DMS 273 treated with DMSO at 0.1 percent for 48 hours (cell line): ENCODE measurements at regions not wholly inside any gene's neighbourhood (a gene's known extent, or its start where the extent isn't known, plus 50 kb on each side); places are given as distances from the start of the nearest gene placed in this dataset.
"Not testable (repeated sequence)": the region's sequence is repeated elsewhere in the genome, so short reads cannot be mapped to it uniquely, and the experiment has no call there.

Source experiments
- DNase-seq: peaks from one replicate; lab custom pipeline; 2025; lab: John Stamatoyannopoulos, UW

DNA sequence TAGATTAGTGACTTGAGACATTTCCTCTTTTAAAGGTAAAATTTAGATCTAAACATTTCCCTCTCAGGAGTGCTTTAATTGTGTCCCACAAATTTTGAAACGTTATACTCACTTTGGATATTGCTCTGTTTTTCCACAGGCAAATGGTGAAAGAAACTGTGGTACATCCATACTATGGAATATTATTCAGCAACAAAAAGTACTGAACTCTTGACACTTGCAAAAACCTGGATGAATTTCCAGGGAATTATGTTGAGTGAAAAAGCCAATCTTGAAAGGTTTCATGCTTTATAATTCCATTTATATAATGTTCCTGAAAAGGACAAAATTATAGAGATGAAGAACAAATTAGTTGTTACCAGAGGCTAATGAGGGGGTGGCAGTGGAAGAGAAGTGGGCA is 153.3 kb upstream of the SVIL start:
- no peak for DNase-seq

DNA sequence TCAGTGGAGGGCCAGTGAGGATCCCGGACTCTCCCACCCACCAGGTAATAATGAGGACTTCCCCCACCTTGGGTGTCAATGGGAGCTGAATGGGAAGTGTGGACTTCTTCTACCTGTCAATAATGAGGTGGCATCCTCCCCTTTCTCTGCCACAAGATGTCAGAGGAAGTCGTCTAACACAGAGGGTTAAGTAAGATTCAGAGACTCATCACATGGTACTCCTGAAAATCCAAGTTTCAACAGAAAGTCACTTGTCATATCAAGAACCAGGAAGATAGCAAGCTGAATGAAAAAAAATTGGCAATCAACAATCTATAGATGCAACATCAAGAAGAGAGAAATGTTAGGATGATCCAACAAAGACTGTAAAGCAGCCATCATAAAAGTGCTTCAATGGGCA is 150.9 kb upstream of the SVIL start:
- no peak for DNase-seq

DNA sequence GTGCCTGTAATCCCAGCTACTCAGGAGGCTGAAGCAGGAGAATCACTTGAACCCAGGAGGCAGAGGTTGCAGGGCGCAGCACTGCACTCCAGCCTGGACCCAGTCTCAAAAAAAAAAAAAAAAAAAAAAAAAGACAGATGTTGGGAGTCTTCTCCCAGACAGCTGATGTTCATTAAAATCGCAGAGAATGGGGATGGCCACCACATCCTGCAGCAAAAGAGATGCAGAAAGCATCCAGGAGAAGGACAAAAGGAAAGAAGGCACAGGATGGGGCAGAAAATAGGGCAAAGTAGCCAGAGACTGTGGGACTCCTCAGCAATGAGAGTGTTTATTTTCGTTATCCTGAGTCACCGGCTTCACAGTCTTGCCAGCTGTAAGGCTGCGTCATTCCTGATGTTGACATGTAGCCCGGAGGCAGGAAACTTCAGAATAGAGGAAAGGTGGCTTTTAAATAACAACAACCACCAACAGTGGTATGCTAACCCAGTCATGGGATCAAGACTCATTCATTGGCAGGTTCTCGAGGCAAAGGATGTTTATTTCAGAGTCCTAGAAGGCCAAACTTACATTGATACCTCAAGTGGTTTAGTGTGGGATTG is 149.5 kb upstream of the SVIL start:
- no peak for DNase-seq

DNA sequence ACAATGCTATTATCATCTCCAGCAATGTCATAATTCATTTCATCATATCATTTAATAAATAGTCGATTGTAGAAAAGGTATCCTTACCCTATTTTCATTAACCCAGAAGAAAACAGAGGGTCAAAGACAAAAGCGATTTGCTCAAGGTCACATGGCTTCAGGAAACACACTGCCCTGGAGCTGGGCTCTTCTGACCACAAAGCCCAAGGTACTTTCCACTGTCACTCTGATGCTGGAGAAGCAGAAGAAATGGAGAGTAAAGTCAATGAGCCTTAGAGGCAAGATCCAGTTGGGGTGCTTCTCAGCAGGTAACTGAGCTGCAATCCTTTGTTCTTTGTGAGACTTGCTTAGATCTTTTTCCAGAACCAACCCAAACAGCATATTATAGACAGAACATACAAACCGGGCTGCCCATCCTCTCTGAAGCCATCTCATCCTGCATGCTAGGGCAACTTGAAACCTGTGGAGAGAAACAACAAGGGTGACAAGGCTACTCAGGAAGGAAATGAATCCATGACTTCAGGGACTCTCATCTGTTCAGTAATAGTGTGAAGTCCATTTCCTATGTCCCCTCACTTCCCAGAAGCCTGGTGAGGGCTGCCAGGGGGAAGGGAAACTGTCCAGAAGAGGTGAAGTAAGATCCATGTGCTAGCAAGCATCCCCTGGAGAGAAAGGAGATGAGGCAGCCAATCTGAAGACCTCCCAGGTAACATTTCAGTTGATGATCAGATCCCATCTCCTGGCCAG is 148.6 kb upstream of the SVIL start:
- DNase-seq, result no peak

DNA sequence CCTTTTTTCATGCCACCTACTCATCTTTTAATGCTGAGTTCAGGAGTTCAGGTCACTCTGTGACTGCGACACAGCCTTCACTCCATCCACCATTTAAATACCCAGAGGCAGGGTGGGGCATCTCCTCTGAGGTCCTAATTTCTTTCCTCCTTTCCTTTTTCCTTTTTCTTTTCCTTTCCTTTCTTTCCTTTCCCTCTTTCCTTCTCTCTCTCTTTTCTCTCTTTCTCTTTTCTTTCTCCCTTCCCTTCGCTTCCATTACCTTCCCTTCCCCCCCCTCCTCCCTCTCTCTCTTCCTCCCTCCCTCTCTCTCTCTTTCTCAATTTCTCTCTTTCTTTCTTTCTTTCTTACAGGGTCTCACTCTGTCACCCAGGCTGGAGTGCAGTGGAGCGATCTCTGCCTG is 145.9 kb upstream of the SVIL start:
- DNase-seq, result no peak

DNA sequence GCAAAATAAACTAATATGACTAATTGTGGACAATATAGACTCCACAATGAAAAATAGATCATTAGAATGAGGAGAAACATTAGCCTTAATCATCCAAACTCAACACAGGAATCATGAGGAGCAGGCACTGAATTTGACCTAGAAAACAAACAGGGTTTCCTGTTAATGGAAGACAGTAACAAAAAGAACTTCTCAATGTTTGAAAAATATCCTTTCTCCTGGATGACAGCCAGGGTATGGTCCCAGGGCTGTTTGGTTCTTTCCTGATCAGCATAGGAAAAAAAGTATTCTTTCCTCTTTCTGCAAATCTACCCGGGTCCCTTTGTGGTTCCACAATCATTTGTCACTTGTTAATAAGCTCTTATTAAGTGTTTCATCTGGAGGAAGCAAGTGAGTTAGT is 145.3 kb upstream of the SVIL start:
- no peak for DNase-seq

DNA sequence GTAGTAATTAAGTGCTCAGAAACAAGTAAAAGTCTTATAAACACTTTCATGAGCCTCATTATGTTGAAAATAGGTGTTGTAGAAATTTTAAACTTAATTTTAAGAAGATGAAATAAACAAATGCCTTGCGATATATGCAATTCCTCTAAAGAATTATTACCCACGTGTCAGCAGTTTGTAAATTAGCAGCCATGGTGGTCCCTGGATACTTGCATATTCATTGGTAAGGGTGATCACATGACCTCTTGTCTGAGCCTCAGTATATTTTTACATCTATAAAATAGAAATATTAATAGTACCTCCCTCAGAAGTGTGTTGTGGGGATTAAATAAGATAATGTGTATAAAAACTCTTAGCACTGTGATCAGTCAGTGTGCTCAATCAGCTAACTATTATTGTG is 141.5 kb upstream of the SVIL start:
- no peak for DNase-seq

DNA sequence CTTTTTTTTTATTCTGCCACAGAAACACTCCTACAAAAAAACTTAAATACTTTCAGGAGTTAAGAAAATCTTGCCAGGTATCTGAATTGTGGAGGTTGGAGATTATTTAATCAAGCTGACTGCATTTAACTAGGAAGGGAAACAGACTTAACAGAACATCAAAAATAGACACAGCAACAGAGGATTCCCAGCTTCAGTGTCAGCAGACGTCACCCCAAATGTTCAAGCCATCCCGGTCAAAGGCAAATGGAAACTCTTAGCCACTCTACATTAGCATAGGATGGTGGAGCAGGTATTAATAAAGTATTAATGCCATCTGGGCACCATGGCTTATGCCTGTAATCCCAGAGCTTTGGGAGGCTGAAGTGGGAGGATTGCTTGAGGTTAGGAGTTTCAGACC is 139.7 kb upstream of the SVIL start:
- DNase-seq, result no peak

DNA sequence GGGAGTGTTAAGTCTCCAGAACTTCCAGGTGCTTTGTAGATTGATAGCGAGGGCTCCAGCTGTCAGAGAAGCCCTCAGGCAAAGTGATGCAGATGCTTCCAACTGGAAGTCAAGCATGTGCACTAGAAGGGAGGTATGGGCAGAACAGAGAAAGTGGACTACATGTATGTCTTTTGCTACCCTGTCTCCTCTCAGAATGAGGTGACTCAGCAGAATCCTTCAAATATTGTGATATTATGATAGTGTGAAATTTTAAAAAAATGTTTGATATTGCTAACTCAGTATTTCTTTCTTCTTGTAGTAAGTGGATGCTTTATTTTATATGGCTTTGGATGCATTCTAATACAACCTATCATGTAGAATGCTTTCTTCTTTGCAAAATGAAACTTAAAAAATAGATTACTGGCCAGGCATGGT is 138.9 kb upstream of the SVIL start:
- DNase-seq, result no peak

DNA sequence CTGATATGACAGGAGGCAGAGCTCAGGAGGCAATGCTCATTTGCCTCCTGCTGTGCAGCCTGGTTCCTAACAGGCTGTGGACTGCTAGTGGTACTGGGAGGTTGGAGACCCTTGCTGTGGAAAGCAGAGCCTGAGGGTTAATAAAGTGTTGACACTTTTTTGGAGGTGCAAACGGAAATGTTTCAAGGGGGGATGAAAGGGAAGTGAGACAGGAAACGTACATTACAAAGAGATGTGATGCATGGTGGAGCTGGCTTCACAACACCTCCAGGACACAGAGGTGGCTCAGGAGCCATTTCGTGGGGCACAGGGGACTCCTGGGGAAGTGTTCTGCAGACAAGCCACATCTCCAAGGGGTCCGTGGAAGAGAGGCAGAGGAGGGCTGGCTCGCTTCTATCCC is 137.6 kb upstream of the SVIL start:
- no peak for DNase-seq

DNA sequence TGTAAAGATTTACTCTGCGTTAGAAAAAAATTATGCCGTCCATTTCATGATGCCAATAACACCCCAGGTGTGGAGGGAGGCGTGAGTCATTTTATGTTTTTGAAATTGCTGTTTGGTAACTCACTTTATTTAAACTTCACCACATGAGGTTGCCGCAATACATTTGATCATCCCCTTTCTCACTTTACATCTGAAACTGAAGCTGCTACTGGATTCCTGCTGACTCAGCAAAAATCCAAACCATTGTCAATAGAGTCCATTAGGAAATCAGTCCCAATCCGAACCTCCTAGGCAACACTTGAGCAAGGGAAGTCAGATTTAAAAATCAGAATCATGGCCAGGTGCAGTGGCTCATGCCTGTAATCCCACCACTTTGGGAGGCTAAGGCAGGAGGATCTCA is 136.6 kb upstream of the SVIL start:
- no peak for DNase-seq

DNA sequence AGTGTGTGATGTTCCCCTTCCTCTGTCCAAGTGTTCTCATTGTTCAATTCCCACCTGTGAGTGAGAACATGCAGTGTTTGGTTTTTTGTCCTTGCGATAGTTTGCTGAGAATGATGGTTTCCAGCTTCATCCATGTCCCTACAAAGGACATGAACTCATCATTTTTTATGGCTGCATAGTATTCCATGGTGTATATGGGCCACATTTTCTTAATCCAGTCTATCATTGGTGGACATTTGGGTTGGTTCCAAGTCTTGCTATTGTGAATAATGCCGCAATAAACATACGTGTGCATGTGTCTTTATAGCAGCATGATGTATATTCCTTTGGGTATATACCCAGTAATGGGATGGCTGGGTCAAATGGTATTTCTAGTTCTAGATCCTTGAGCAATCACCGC is 134.5 kb upstream of the SVIL start:
- DNase-seq, result not testable (repeated sequence)

DNA sequence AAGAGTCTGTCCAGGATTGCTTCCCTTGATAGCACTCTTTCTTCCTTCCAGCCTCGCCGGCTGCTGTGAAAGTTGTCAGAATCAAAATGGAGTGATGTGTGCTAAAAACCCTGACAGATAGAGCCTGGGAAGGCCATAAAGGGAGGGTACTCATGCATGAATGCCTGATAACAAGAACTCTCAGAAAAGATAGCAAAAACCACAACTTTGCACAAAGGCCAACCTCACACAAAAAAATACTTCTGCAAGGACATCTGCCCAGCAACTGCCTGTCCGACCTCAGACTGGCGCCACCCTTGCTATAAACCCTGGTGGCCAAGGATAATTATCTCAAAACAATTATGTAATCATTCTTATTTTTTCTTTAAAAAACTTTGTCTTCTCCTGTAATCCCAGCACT is 133.2 kb upstream of the SVIL start:
- no peak for DNase-seq

DNA sequence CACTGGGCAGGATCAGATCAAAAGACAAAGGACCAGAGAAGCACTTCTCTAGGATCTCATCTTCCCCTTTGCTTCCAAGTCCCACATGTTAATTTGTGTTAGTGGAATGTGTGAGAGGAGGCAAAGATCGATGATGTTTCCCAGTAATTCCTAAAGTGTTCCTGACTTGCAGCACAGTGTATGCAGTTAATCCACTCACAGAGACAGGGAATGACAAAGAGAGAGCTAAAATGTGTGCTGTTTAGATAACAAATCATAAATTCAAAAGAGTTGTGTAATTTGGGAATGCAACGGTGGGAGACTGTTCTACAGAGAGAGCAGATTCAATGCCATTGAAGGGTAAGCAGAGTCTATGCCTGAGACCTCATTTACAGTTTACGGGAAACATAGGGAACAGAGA is 132.0 kb upstream of the SVIL start:
- no peak for DNase-seq

DNA sequence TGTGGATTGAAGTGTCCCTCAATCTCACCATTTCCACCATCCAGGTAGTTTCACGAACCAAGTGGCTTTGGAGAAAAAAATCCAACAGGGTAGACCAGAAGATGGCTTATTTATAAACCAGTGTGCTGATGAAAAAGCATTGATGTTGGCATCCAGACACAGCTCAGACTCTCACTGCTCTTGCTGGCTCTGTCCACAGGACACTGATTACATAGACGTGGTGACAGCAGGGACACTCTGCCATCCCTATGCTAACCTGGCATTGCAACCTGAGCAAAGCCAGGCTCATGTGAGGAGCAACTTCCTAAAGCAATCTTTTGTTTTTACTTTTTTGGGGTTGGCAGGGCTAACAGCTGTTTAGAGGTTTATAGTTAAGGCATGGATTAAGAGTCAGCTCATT is 130.6 kb upstream of the SVIL start:
- no peak for DNase-seq

DNA sequence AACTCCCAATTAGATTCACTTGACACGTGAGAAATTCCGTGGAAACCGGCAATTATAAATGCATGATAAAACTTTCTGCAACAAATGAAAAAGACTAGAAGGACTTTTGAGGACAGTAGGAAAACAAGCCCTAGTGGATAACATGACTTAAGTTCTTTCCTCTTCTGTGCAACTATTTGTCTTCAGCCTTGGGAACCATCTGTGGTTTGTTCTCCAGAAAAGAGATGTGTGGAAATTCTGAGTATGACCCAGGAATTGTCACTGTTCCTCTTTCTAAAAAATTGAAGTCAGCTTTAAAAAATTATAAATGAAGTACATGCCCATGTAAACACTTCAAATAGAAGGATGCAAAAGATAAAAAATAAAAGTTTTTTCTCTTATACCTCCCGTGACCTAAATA is 128.6 kb upstream of the SVIL start:
- DNase-seq, result no peak

DNA sequence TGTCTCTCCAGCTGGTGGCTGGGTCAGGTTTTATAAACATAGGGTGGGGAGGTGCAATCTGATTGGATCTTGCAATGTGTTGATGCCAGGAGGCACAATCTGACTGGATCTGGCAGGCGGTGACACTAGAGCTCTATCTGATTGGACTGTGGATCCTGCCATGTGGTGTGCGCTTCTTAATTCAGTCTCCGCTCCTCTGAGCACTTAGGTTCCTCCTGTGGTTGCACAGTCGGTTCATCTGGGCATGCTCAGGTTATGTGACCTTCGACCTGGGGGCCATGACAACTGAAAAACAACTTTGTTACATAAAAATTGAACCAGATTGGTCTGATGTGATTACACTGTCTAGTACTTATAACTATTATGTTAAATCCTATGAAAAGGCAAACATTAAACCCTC is 127.1 kb upstream of the SVIL start:
- DNase-seq, result peak; percentile 15

DNA sequence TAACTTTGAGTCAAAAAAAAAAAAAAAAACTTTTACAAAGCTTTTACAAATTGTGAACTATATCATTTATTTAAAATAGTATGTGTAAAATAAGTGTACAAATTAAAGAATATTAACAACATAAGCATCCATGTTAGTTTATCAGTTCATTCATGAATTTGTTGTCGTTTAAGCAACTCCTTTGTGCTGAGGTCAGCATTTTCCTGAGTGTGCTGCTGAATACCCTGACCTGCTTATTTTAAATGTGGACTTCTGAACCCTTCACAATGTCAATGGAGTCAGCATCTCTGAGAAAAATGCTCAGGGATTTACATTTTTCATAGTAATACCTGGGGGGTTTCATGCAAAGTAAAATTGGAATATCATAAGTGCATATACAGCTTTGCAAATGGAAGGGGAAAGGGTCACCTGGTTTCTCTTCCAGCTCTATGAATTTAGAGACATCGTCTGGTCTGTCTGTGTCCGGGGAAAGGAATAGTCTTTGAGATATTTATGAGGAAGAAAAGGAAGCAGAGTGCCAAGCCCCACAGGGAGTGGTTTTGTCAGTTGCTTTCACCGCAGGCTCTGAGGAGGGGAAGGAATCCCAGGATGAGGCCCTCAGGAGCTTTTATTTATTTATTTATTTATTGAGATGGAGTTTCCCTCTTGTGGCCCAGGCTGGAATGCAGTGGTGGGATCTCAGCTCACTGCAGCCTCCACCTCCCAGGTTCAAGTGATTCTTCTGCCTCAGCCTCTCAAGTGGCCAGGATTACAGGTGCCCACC is 125.5 kb upstream of the SVIL start:
- DNase-seq, result no peak

DNA sequence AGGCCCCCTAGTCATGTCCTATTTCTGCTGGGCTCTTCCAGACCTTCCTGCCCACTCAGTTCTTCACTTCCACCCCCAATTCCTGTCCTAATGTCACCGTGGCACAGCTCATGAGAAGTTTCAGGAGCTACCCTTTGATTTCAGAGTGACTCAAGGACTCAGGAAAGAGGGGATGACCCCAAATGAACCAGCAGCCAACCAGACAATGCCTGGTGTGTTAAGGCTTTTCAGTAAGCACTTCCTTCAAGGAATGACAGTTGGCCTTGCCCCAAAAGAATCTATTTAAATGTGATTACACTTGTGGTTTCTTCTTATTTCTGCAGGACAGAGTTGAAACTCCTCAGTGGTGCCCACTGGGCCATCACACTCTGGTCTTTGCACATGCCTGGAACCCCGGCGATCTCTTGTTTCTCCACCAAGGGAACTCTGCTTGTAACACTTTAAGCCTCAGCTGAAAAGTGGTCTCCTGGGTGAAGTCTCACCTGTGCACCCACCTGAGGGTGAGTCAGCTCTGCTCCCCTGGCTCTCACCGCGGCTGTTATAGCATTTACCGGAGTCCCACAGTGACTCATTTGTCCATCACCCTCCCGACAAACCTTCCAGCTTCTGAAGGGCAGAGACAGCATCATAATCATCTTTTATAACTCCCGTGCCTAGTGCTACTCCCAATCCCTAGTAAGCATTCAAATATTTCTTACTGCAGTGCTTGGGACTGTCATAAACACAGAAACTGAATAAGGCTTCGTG is 123.0 kb upstream of the SVIL start:
- no peak for DNase-seq

DNA sequence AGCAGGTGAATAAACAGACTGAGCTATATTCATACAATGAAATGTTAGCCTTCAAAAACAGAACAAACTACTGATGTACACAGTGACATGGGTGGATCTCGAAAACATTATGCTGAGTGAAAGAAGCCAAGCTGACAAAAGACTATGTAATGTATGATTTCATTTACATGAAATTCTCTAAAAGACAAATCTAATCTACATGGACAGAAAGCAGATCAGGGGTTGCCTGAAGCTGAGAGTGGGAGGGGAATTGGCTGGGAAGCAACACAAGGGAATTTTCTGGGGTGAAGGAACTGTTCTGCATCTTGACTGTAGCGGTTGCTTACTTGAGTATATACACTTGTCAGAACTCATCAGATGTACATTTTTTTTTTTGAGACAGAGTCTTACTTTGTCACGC is 121.7 kb upstream of the SVIL start:
- DNase-seq, result no peak

DNA sequence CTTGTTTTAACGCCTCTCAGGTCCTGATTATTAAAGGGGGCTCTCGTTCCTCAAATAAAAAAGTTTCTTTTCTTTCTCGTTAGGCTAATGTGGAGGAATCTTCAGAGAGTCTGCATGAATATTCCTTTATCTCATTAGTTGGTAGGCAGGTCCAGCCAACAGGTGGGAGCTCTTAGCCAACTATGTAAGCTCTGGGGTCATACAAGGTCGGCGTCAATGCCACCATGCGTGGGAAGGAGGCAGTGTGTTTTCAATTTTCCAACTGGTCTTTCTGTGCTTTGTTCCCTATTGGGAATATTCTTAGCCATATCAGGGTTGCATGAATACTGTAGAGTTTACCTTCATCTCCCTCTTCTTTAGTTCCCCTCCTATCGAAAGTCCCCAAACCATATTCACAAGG is 118.5 kb upstream of the SVIL start:
- no peak for DNase-seq

DNA sequence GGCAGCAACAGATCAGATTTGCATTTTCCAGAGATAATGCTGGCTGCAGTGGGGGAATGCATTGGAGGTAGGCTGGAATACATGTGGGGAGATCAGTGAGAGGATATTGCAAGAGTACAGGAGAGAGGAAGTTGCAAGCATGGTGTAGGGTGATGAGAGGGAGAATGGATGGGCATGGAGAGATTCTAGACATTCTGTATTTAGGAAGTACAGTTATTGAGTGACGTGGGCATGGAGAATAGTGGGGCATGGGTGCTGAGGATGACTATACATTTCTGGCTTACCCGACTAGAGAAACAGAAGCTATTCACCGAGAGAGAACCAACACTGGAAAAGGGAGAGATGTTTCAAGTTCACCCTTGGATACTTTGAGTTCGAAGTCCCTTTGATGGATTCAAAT is 116.9 kb upstream of the SVIL start:
- no peak for DNase-seq

DNA sequence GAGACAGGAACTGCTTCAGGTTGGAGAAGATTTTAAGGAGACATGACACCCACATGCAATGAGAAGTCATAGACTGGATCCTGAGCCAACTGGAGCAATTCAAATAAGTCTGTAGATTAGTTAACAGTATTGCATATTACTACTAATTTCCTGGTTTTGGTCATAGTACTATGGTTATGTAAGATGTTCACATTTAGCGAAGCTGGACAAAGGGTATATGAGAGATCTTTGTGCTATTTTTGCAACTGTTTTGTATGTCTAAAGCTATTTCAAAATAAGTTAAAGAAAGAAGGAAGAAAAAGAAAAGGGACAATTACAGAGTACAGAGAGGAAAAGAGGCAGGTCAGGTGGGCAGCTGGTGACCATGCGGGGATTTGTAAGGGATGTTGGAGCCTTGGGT is 116.5 kb upstream of the SVIL start:
- DNase-seq, result no peak
